ENCODE measurements at regions not wholly inside any gene's neighbourhood (a gene's known extent, or its start where the extent isn't known, plus 50 kb on each side); places are given as distances from the start of the nearest gene placed in this dataset.

DNA sequence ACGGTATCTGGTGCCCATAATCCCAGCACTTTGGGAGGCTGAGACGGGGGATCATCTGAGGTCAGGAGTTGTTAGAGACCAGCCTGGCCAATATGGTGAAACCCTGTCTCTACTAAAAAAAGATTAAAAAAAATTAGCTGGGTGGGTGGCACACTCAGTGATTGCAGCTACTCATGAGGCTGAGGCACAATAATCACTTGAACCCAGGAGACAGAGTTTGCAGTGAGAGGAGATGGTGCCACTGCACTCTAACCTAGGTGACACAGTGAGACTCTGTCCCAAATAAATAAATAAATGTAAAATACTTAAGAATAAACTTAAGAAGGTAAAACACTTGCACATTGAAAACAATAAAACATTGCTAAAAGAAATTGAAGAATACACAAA is 90.4 kb downstream of the ZNF280B start:
- no peak for TF ChIP-seq ESRRA (CRISPR knock-in tag; IDR thresholded peaks at IDR 0.05; ENCODE audit: borderline replicate concordance)
- TF ChIP-seq, protein P1, sequence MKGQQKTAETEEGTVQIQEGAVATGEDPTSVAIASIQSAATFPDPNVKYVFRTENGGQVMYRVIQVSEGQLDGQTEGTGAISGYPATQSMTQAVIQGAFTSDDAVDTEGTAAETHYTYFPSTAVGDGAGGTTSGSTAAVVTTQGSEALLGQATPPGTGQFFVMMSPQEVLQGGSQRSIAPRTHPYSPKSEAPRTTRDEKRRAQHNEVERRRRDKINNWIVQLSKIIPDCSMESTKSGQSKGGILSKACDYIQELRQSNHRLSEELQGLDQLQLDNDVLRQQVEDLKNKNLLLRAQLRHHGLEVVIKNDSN (CRISPR knock-in tag; IDR thresholded peaks at IDR 0.05): no peak
- TF ChIP-seq NR3C1 (CRISPR knock-in tag; conservative IDR thresholded peaks at IDR 0.05; ENCODE audit: low read depth): no peak
- no peak for TF ChIP-seq ZBTB21 (CRISPR knock-in tag; IDR thresholded peaks at IDR 0.05; ENCODE audit: borderline replicate concordance)
- TF ChIP-seq, protein P2, sequence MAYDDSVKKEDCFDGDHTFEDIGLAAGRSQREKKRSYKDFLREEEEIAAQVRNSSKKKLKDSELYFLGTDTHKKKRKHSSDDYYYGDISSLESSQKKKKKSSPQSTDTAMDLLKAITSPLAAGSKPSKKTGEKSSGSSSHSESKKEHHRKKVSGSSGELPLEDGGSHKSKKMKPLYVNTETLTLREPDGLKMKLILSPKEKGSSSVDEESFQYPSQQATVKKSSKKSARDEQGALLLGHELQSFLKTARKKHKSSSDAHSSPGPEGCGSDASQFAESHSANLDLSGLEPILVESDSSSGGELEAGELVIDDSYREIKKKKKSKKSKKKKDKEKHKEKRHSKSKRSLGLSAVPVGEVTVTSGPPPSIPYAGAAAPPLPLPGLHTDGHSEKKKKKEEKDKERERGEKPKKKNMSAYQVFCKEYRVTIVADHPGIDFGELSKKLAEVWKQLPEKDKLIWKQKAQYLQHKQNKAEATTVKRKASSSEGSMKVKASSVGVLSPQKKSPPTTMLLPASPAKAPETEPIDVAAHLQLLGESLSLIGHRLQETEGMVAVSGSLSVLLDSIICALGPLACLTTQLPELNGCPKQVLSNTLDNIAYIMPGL (CRISPR knock-in tag; IDR thresholded peaks at IDR 0.05): no peak
